ENCODE measurements at regions not wholly inside any gene's neighbourhood (a gene's known extent, or its start where the extent isn't known, plus 50 kb on each side); places are given as distances from the start of the nearest gene placed in this dataset.
A peak's percentile ranks its signal among the peaks of the same experiment; 100 is the strongest.

- DNase-seq (ENCODE audit: insufficient read length, low spot score) (no peak), FAIRE-seq (peak; percentile 25)
- no peak for TF ChIP-seq CTCF (IDR thresholded peaks at IDR 0.05; ENCODE audit: insufficient read depth, missing control alignments)
Observed at GRCh38 chr18:2444201-2444875, 127.0 kb downstream of the METTL4 start.

- peak; percentile 56 for FAIRE-seq
- no peak for DNase-seq (ENCODE audit: insufficient read length, low spot score)
Observed at GRCh38 chr18:2448565-2449151, 122.6 kb downstream of the METTL4 start.

GRCh38 chr18:2451556-2451955, 119.7 kb downstream of the METTL4 start:
- FAIRE-seq = no peak
- no peak for TF ChIP-seq CTCF (IDR thresholded peaks at IDR 0.05; ENCODE audit: insufficient read depth, missing control alignments)

More at GRCh38 chr18:2448565-2449151, 122.6 kb downstream of the METTL4 start:
- TF ChIP-seq CTCF (IDR thresholded peaks at IDR 0.05; ENCODE audit: insufficient read depth, missing control alignments) = no peak

GRCh38 chr18:2459886-2460285, 111.4 kb downstream of the METTL4 start:
- no peak for TF ChIP-seq CTCF (IDR thresholded peaks at IDR 0.05; ENCODE audit: insufficient read depth, missing control alignments)
- FAIRE-seq (no peak), DNase-seq (ENCODE audit: insufficient read length, low spot score) (no peak)

More at GRCh38 chr18:2451556-2451955, 119.7 kb downstream of the METTL4 start:
- DNase-seq (ENCODE audit: insufficient read length, low spot score) = no peak

GRCh38 chr18:2466978-2467377, 104.3 kb downstream of the METTL4 start:
- no peak for TF ChIP-seq CTCF (IDR thresholded peaks at IDR 0.05; ENCODE audit: insufficient read depth, missing control alignments)
- no peak for DNase-seq (ENCODE audit: insufficient read length, low spot score)
- FAIRE-seq = no peak

- no peak for FAIRE-seq
- no peak for DNase-seq (ENCODE audit: insufficient read length, low spot score)
- no peak for TF ChIP-seq CTCF (IDR thresholded peaks at IDR 0.05; ENCODE audit: insufficient read depth, missing control alignments)
Observed at GRCh38 chr18:2468051-2468450, 103.3 kb downstream of the METTL4 start.

GRCh38 chr18:2471523-2471922, 99.8 kb downstream of the METTL4 start:
- DNase-seq (ENCODE audit: insufficient read length, low spot score) = no peak
- no peak for TF ChIP-seq CTCF (IDR thresholded peaks at IDR 0.05; ENCODE audit: insufficient read depth, missing control alignments)
- FAIRE-seq = no peak

All from D721Med (cell line).